Liver (tissue), 3 donors: ENCODE measurements at regions not wholly inside any gene's neighbourhood (a gene's known extent, or its start where the extent isn't known, plus 50 kb on each side); places are given as distances from the start of the nearest gene placed in this dataset.

Experiments
- ATF3 ChIP-seq: IDR thresholded peaks from 2 replicates; pipeline ENCODE4 v1.6.1; 2016; ENCODE audit warnings: antibody characterized with exemption
- CTCF ChIP-seq: fragments of 150-350 bp; IDR thresholded peaks from 2 replicates; pipeline ENCODE4 v1.5.1; 2017; ENCODE audit warnings: improper control_type of control experiment, low read depth, low read length; ENCODE audit not compliant: missing input control
- EGR1 ChIP-seq, 2 donors: IDR thresholded peaks; 2 replicates each; pipeline ENCODE4 v1.6.1; 2016 to 2018; ENCODE audit warnings: antibody characterized with exemption in 2 of 2, low read depth in 2 of 2
- GABPA ChIP-seq, 2 donors: IDR thresholded peaks in 1 of 2; conservative IDR thresholded peaks in 1 of 2; 2 replicates each; pipeline ENCODE4 v1.6.1; 2016; ENCODE audit warnings: antibody characterized with exemption in 2 of 2, mild to moderate bottlenecking in 1 of 2, moderate library complexity in 1 of 2
- HNF4A ChIP-seq, 2 donors: conservative IDR thresholded peaks; 2 replicates each; pipeline ENCODE4 v1.6.1; 2016; ENCODE audit warnings: antibody characterized with exemption in 2 of 2, mild to moderate bottlenecking in 2 of 2
- JUND ChIP-seq, 2 donors: IDR thresholded peaks; 2 replicates each; pipeline ENCODE4 v1.6.1; 2016; ENCODE audit warnings: antibody characterized with exemption in 2 of 2
- MAX ChIP-seq: IDR thresholded peaks from 2 replicates; pipeline ENCODE4 v1.6.1; 2016; ENCODE audit warnings: antibody characterized with exemption
- RAD21 ChIP-seq, 2 donors: IDR thresholded peaks; 2 replicates each; pipeline ENCODE4 v1.6.1; 2016; ENCODE audit warnings: antibody characterized with exemption in 2 of 2, mild to moderate bottlenecking in 2 of 2
- YY1 ChIP-seq: IDR thresholded peaks from 2 replicates; pipeline ENCODE4 v1.6.1; 2016; ENCODE audit warnings: antibody characterized with exemption, mild to moderate bottlenecking
- TF ChIP-seq, protein P1 (sequence below): IDR thresholded peaks from 2 replicates; pipeline ENCODE4 v1.6.1; 2016; ENCODE audit warnings: antibody characterized with exemption
- TF ChIP-seq, protein P2 (sequence below): IDR thresholded peaks from 2 replicates; pipeline ENCODE4 v1.6.1; 2016; ENCODE audit warnings: antibody characterized with exemption, mild to moderate bottlenecking
- donor health status: healthy.
- donor health status: healthy.

DNA sequence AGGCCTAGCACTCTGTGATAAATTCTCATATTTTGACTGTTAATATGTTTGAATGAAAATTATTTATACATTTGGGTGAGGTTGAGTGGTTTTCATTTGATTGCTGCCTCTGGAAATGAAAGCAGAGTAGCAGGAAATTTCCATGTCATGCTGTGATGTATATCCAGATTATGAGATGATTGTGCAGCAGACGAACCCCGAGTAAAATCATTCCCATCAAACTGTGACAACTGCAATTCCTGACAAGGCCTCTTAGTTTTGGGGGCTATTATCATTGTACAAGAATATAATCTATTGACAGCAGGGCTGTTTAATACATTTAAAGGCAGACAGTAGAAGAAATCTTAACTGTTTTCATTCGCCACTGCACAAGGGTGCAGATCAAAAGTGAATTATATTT lies 134.8 kb downstream of the ATG4C start:
- no peak for TF ChIP-seq CTCF
- TF ChIP-seq GABPA (IDR thresholded peaks at IDR 0.05 in 1 of 2, conservative IDR thresholded peaks at IDR 0.05 in 1 of 2), result no peak
- TF ChIP-seq MAX, result no peak
- no peak for TF ChIP-seq JUND (IDR thresholded peaks at IDR 0.05)
- TF ChIP-seq, protein P1, sequence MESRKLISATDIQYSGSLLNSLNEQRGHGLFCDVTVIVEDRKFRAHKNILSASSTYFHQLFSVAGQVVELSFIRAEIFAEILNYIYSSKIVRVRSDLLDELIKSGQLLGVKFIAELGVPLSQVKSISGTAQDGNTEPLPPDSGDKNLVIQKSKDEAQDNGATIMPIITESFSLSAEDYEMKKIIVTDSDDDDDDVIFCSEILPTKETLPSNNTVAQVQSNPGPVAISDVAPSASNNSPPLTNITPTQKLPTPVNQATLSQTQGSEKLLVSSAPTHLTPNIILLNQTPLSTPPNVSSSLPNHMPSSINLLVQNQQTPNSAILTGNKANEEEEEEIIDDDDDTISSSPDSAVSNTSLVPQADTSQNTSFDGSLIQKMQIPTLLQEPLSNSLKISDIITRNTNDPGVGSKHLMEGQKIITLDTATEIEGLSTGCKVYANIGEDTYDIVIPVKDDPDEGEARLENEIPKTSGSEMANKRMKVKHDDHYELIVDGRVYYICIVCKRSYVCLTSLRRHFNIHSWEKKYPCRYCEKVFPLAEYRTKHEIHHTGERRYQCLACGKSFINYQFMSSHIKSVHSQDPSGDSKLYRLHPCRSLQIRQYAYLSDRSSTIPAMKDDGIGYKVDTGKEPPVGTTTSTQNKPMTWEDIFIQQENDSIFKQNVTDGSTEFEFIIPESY, result no peak
- no peak for TF ChIP-seq HNF4A (conservative IDR thresholded peaks at IDR 0.05)
- TF ChIP-seq, protein P2, sequence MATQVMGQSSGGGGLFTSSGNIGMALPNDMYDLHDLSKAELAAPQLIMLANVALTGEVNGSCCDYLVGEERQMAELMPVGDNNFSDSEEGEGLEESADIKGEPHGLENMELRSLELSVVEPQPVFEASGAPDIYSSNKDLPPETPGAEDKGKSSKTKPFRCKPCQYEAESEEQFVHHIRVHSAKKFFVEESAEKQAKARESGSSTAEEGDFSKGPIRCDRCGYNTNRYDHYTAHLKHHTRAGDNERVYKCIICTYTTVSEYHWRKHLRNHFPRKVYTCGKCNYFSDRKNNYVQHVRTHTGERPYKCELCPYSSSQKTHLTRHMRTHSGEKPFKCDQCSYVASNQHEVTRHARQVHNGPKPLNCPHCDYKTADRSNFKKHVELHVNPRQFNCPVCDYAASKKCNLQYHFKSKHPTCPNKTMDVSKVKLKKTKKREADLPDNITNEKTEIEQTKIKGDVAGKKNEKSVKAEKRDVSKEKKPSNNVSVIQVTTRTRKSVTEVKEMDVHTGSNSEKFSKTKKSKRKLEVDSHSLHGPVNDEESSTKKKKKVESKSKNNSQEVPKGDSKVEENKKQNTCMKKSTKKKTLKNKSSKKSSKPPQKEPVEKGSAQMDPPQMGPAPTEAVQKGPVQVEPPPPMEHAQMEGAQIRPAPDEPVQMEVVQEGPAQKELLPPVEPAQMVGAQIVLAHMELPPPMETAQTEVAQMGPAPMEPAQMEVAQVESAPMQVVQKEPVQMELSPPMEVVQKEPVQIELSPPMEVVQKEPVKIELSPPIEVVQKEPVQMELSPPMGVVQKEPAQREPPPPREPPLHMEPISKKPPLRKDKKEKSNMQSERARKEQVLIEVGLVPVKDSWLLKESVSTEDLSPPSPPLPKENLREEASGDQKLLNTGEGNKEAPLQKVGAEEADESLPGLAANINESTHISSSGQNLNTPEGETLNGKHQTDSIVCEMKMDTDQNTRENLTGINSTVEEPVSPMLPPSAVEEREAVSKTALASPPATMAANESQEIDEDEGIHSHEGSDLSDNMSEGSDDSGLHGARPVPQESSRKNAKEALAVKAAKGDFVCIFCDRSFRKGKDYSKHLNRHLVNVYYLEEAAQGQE, result no peak
- no peak for TF ChIP-seq EGR1 (IDR thresholded peaks at IDR 0.05; ENCODE audit: low read depth in 2 of 2)
- TF ChIP-seq RAD21 (IDR thresholded peaks at IDR 0.05), result no peak
- no peak for TF ChIP-seq YY1
- no peak for TF ChIP-seq ATF3
